Natural killer cell (primary cell): ENCODE measurements at regions not wholly inside any gene's neighbourhood (a gene's known extent, or its start where the extent isn't known, plus 50 kb on each side); places are given as distances from the start of the nearest gene placed in this dataset.

Source experiments
- ATAC-seq, 3 donors: fragments of 150-1000 bp in 2 of 3; fragments of 200-7000 bp in 1 of 3; cut with Tn5 transposase; 1 replicate in 1 of 3; 2 replicates in 2 of 3; pipeline ENCODE4 v1.10.0; 2021; ENCODE audit warnings: mild to moderate bottlenecking in 2 of 3, moderate library complexity in 2 of 3
- DNase-seq, 2 donors: peaks; one replicate each; pipeline versions ENCODE4 v3.0.0 to v3.0.0-alpha.2; 2013 to 2021; ENCODE audit warnings: mixed read lengths in 1 of 2
- H3K27ac ChIP-seq: one replicate; pipeline ENCODE4 v1.5.1; 2013; ENCODE audit warnings: mild to moderate bottlenecking, low read length
- H3K27me3 ChIP-seq: one replicate; pipeline ENCODE4 v1.6.1; 2013; ENCODE audit warnings: low read length; ENCODE audit not compliant: control insufficient read depth, insufficient read depth
- H3K36me3 ChIP-seq: one replicate; pipeline ENCODE4 v1.6.1; 2013; ENCODE audit warnings: low read length; ENCODE audit not compliant: control insufficient read depth, insufficient read depth
- H3K4me1 ChIP-seq: one replicate; pipeline ENCODE4 v1.6.1; 2013; ENCODE audit warnings: low read length; ENCODE audit not compliant: control insufficient read depth, insufficient read depth
- H3K4me3 ChIP-seq: one replicate; pipeline ENCODE4 v1.5.1; 2013; ENCODE audit warnings: low read length
- H3K9me3 ChIP-seq: one replicate; pipeline ENCODE4 v1.6.1; 2013; ENCODE audit warnings: low read length; ENCODE audit not compliant: control insufficient read depth, insufficient read depth
- H3K27ac Mint-ChIP-seq, 2 donors: one replicate each; pipeline ENCODE4 v1.8.0; 2022; ENCODE audit warnings: mild to moderate bottlenecking in 2 of 2, mixed read lengths in 2 of 2, moderate library complexity in 1 of 2
- H3K27me3 Mint-ChIP-seq, 2 donors: one replicate each; pipeline ENCODE4 v1.8.0; 2022; ENCODE audit warnings: low read depth in 2 of 2, mixed read lengths in 2 of 2
- H3K36me3 Mint-ChIP-seq: one replicate; pipeline ENCODE4 v1.8.0; 2022; ENCODE audit warnings: mixed read lengths
- H3K4me1 Mint-ChIP-seq, 2 donors: one replicate each; pipeline ENCODE4 v1.8.0; 2022; ENCODE audit warnings: mixed read lengths in 2 of 2
- H3K4me3 Mint-ChIP-seq: one replicate; pipeline ENCODE4 v1.8.0; 2022; ENCODE audit warnings: mild to moderate bottlenecking, moderate library complexity, mixed read lengths
- H3K9me3 Mint-ChIP-seq, 2 donors: one replicate each; pipeline ENCODE4 v1.8.0; 2022; ENCODE audit warnings: mixed read lengths in 2 of 2
- WGBS: methylation state at CpG from one replicate; pipeline ENCODE4 v1.1.7; 2013; ENCODE audit warnings: missing lambda C conversion rate; ENCODE audit not compliant: insufficient coverage; 5-methylcytosine and 5-hydroxymethylcytosine counted together
- intact Hi-C: fragments of 100-400 bp; cut with micrococcal nuclease; formaldehyde crosslinking; loops from one replicate; pipeline ENCODE4 v1.14.2; 2022
- TF ChIP-seq, protein P1 (sequence below): fragments of 200-600 bp; IDR thresholded peaks from one replicate; pipeline ENCODE4 v1.8.0; 2022; ENCODE audit warnings: antibody characterized with exemption

- peaks cover 0 to 5% of the 10 kb centered on the region in 2 donors for H3K9me3 Mint-ChIP-seq
- Histone ChIP-seq H3K36me3 (no peaks in the 10 kb centered on the region), H3K27ac (no peak overlapping the region), H3K9me3 (no peaks in the 10 kb centered on the region), H3K4me1 (no peaks in the 10 kb centered on the region), H3K4me3 (no peak overlapping the region), H3K27me3 (no peaks in the 10 kb centered on the region)
- DNase-seq = no peak
- WGBS = 82% methylated on average over 5 of the region's 7 CpGs
- TF ChIP-seq, protein P1, sequence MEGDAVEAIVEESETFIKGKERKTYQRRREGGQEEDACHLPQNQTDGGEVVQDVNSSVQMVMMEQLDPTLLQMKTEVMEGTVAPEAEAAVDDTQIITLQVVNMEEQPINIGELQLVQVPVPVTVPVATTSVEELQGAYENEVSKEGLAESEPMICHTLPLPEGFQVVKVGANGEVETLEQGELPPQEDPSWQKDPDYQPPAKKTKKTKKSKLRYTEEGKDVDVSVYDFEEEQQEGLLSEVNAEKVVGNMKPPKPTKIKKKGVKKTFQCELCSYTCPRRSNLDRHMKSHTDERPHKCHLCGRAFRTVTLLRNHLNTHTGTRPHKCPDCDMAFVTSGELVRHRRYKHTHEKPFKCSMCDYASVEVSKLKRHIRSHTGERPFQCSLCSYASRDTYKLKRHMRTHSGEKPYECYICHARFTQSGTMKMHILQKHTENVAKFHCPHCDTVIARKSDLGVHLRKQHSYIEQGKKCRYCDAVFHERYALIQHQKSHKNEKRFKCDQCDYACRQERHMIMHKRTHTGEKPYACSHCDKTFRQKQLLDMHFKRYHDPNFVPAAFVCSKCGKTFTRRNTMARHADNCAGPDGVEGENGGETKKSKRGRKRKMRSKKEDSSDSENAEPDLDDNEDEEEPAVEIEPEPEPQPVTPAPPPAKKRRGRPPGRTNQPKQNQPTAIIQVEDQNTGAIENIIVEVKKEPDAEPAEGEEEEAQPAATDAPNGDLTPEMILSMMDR = no peak
- no peak overlapping the region for H3K4me3 Mint-ChIP-seq
- intact Hi-C loops = no loop called here
- no peak overlapping the region for H3K27ac Mint-ChIP-seq
- no peaks in the 10 kb centered on the region for H3K36me3 Mint-ChIP-seq
- no peaks in the 10 kb centered on the region for H3K4me1 Mint-ChIP-seq
- H3K27me3 Mint-ChIP-seq = no peaks in the 10 kb centered on the region
- ATAC-seq = no peak
Measured at GRCh38 chrX:6985537-6985936, 162.0 kb upstream of the STS start.

DNA sequence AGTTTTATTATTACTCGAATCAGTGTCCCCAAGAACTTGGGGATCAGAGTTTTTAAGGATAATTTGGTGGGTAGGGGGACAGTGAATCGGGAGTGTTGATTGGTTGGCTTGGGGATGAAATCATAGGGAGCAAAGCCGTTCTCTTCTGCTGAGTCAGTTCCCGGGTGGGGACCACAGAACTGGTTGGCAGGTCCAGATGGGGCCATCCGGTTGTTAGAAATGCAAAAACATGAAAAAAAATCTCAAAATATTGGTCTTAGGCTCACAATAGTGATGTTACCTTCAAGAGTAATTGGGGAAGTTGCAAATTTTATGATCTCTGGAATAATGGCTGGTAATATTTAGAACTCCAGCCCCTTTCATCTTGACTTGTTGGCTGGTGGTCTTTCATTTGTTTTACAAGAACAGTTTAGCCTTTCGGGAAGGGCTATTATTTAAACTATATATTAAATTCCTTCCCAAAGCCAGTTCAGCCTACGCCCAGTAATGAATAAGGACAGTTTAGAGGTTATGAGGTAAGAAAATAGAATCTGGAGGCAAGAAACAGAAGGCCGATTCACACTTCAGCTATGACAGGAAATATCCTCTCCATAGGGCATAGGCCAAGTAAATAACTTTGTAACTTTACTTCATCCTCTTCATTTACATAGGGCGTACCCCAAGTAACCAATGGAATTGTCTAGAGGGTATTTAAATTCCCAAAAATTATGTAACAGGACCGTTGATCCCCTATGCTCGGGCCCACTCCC, 164.1 kb upstream of the STS start:
- DNase-seq = no peak
- no peak overlapping the region for H3K4me3 Mint-ChIP-seq
- no peaks in the 10 kb centered on the region for H3K36me3 Mint-ChIP-seq
- H3K27ac Mint-ChIP-seq = no peak overlapping the region
- Histone ChIP-seq H3K4me3 (no peak overlapping the region), H3K27me3 (no peaks in the 10 kb centered on the region), H3K4me1 (no peaks in the 10 kb centered on the region), H3K36me3 (no peaks in the 10 kb centered on the region), H3K9me3 (no peaks in the 10 kb centered on the region), H3K27ac (no peak overlapping the region)
- H3K9me3 Mint-ChIP-seq = peaks cover 0 to 5% of the 10 kb centered on the region in 2 donors
- intact Hi-C loops = no loop called here
- no peak for ATAC-seq
- TF ChIP-seq, protein P1 = no peak
- H3K27me3 Mint-ChIP-seq = no peaks in the 10 kb centered on the region
- H3K4me1 Mint-ChIP-seq = no peaks in the 10 kb centered on the region
- 98% methylated on average over 5 of the region's 11 CpGs for WGBS

DNA sequence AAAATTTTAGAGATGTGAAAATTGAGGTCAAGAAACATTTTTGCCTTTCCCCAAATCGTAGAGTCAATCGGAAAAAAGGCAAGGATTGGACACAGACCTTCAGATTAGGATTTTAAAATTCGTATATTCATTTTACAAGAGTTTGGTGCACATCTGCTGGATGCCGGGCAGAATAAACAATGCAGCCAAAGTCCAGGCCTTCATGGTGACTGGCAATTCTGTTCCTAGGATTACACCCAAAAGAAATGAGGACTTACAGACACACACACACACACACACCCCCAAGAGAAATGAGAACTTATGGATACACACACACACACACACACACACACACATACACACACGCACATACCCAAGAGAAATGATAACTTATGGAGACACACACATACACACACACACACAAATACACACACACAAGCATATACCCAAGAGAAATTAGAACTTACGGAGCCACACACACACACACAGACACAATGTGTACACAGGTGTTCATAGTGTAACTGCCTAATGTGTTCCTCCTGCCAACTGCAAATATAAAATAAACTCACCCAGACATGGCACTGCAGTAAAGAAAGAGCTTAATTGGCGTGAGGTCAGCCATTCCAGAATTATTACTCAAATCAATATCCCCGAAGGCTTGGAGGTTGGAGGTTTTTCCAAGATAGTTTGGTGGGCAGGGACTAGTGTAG, 165.7 kb upstream of the STS start:
- Histone ChIP-seq H3K9me3 (no peaks in the 10 kb centered on the region), H3K4me3 (no peak overlapping the region), H3K36me3 (no peaks in the 10 kb centered on the region), H3K27me3 (no peaks in the 10 kb centered on the region), H3K27ac (no peak overlapping the region), H3K4me1 (no peaks in the 10 kb centered on the region)
- TF ChIP-seq, protein P1 = no peak
- Mint-ChIP-seq H3K36me3 (no peaks in the 10 kb centered on the region), H3K27me3 (no peaks in the 10 kb centered on the region), H3K27ac (no peak overlapping the region), H3K9me3 (peaks cover 0 to 5% of the 10 kb centered on the region in 2 donors), H3K4me3 (no peak overlapping the region), H3K4me1 (no peaks in the 10 kb centered on the region)
- intact Hi-C loops = no loop called here
- 96% methylated on average over 6 of the region's 8 CpGs for WGBS
- DNase-seq = no peak
- no peak for ATAC-seq
